ENCODE measurements at regions not wholly inside any gene's neighbourhood (a gene's known extent, or its start where the extent isn't known, plus 50 kb on each side); places are given as distances from the start of the nearest gene placed in this dataset.
A peak's percentile ranks its signal among the peaks of the same experiment; 100 is the strongest.

DNA sequence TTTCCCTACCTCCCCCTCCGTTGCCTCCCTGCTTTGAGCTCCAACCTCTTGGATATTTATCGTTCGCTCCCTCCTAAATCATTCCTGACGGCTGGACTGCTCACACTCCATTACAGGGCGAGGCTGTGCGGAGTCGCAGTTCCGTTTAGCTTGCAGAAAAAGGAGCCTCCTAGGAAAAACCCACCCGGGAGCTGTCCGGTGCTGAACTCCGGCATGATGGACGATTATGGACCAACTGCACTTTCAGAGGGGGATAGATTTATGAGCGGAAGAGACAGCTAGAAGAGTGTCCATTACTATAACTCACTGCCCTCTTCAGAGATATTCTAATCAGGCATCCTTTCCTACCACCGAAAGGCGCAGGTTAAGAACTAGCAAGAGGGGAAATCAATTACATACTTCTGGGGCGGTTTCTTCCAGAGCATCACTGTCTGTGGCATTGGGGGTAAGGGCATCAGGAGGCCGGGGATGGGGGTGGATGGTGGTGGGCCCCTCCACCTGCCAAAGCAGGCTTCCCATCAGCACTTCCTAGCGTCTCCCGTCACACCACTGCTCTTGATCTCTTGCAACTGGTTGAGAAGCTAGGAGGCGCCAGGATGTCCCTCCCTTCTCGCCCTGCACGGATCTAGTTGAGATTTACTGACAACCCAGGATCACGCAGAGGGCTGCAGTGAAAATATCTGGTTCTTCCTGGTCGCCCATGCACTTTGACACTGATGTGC lies 251.2 kb downstream of the ENGASE start:
- no peak overlapping the region for H3K4me3 Mint-ChIP-seq
- peak; percentile 65 for ATAC-seq
- ChIA-PET CTCF (interaction anchor here (0.6 to 2.8 kb wide), 10 partner anchors 12 to 238 kb away, joined by 3 to 11 read pairs (median 3); no protein-coding TSS in a partner anchor), POLR2A (no interaction called here)
- H3K9me3 Mint-ChIP-seq, result no peaks in the 10 kb centered on the region
- no peaks in the 10 kb centered on the region; the same call in 1 of the 2 replicates for H3K27me3 Mint-ChIP-seq (ENCODE audit: low read depth)
- H3K36me3 Mint-ChIP-seq, result no peaks in the 10 kb centered on the region
- DNase-seq (ENCODE audit: low spot score), result peak; percentile 67
- no peak overlapping the region for H3K27ac Mint-ChIP-seq
- TF ChIP-seq, protein P1, sequence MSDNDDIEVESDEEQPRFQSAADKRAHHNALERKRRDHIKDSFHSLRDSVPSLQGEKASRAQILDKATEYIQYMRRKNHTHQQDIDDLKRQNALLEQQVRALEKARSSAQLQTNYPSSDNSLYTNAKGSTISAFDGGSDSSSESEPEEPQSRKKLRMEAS (CRISPR knock-in tag; IDR thresholded peaks at IDR 0.05), result no peak
- TF ChIP-seq NR1H2 (CRISPR knock-in tag; IDR thresholded peaks at IDR 0.05), result no peak
- TF ChIP-seq TP53 (CRISPR knock-in tag; IDR thresholded peaks at IDR 0.05), result 0 out of 2 replicates have a peak, but pooled peaks have one; percentile 55
- peak; percentile 47; the same call in 1 of the 2 replicates for TF ChIP-seq USF1 (CRISPR knock-in tag; IDR thresholded peaks at IDR 0.05)
- no peak for TF ChIP-seq SMAD3 (CRISPR knock-in tag; IDR thresholded peaks at IDR 0.05; ENCODE audit: borderline replicate concordance)
- H3K4me1 Mint-ChIP-seq, result no peaks in the 10 kb centered on the region

DNA sequence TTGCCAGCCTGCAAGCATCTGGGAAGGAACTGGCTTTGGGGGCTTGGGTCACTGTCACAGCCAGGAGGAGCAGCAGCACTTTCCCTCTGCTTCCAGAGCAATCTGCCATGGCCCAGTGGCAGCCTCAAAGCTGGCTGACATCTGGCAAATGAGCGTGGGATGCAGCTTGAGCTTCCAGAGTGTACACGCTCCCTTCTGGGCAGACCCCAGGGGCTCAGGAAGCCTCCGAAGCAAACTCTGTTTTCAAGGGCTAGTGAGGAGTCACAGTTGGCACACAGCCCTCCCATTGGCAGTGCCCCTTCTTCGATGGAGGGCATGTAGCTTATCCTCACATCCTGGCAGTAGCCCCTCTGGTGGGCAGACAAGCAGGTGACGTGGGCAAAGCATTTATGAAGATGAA lies 249.6 kb downstream of the ENGASE start:
- no peaks in the 10 kb centered on the region for H3K36me3 Mint-ChIP-seq
- ChIA-PET CTCF (interaction anchor here (1.1 to 1.9 kb wide), 3 partner anchors 64 to 137 kb away, joined by 3 to 6 read pairs (median 4); no protein-coding TSS in a partner anchor), POLR2A (no interaction called here)
- TF ChIP-seq ZNF121 (CRISPR knock-in tag; IDR thresholded peaks at IDR 0.05), result no peak
- DNase-seq (ENCODE audit: low spot score) (no peak), ATAC-seq (no peak)
- H3K4me3 Mint-ChIP-seq, result no peak overlapping the region
- no peaks in the 10 kb centered on the region for H3K4me1 Mint-ChIP-seq
- H3K27me3 Mint-ChIP-seq (ENCODE audit: low read depth), result no peaks in the 10 kb centered on the region; the same call in none of the 2 replicates
- no peaks in the 10 kb centered on the region for H3K9me3 Mint-ChIP-seq
- H3K27ac Mint-ChIP-seq, result no peak overlapping the region

DNA sequence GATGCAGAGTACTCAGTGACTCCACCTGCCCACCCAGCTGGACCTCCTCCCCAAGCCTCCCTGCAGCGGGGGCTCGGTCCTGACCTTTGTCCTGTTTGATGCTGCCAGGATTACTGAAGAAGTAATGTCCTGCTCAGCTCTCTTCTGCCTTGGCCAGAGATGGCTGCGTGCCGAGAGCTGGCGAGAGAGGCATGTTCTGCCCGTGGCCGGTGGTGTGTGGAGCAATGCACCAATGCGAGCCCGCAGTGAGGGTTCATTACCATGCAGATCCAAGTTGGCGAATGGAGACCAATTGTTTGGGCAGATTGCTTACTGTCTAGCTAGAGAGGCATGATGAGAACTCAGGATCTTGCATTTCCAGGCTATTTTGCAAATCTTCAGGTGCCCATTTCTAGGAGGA lies 248.9 kb downstream of the ENGASE start:
- ChIA-PET POLR2A (no interaction called here), CTCF (interaction anchor here (0.7 to 1.9 kb wide), 4 partner anchors 65 to 136 kb away, joined by 3 to 6 read pairs (median 4); no protein-coding TSS in a partner anchor)
- ATAC-seq (no peak), DNase-seq (ENCODE audit: low spot score) (no peak)
- H3K9me3 Mint-ChIP-seq, result no peaks in the 10 kb centered on the region
- no peak overlapping the region for H3K27ac Mint-ChIP-seq
- no peak overlapping the region for H3K4me3 Mint-ChIP-seq
- no peaks in the 10 kb centered on the region; the same call in none of the 2 replicates for H3K27me3 Mint-ChIP-seq (ENCODE audit: low read depth)
- TF ChIP-seq TCF7 (CRISPR knock-in tag; IDR thresholded peaks at IDR 0.05; ENCODE audit: low read depth) (no peak), SOX15 (CRISPR knock-in tag; IDR thresholded peaks at IDR 0.05) (no peak), ZNF232 (CRISPR knock-in tag; IDR thresholded peaks at IDR 0.05) (no peak)
- H3K36me3 Mint-ChIP-seq, result no peaks in the 10 kb centered on the region
- no peaks in the 10 kb centered on the region for H3K4me1 Mint-ChIP-seq

- TF ChIP-seq, protein P2, sequence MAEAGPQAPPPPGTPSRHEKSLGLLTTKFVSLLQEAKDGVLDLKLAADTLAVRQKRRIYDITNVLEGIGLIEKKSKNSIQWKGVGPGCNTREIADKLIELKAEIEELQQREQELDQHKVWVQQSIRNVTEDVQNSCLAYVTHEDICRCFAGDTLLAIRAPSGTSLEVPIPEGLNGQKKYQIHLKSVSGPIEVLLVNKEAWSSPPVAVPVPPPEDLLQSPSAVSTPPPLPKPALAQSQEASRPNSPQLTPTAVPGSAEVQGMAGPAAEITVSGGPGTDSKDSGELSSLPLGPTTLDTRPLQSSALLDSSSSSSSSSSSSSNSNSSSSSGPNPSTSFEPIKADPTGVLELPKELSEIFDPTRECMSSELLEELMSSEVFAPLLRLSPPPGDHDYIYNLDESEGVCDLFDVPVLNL (CRISPR knock-in tag; IDR thresholded peaks at IDR 0.05; ENCODE audit: borderline replicate concordance, low read depth), result no peak
- TF ChIP-seq GABPB1 (CRISPR knock-in tag; IDR thresholded peaks at IDR 0.05) (no peak), STAT6 (CRISPR knock-in tag; conservative IDR thresholded peaks at IDR 0.05; ENCODE audit: low read depth) (no peak), ATF1 (CRISPR knock-in tag; IDR thresholded peaks at IDR 0.05) (no peak), CBFB (CRISPR knock-in tag; IDR thresholded peaks at IDR 0.05; ENCODE audit: low read depth) (no peak), FOXK1 (CRISPR knock-in tag; IDR thresholded peaks at IDR 0.05) (no peak), GRHL2 (CRISPR knock-in tag; IDR thresholded peaks at IDR 0.05; ENCODE audit: insufficient replicate concordance, severe bottlenecking) (no peak)
- TF ChIP-seq, protein P3, sequence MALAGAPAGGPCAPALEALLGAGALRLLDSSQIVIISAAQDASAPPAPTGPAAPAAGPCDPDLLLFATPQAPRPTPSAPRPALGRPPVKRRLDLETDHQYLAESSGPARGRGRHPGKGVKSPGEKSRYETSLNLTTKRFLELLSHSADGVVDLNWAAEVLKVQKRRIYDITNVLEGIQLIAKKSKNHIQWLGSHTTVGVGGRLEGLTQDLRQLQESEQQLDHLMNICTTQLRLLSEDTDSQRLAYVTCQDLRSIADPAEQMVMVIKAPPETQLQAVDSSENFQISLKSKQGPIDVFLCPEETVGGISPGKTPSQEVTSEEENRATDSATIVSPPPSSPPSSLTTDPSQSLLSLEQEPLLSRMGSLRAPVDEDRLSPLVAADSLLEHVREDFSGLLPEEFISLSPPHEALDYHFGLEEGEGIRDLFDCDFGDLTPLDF (CRISPR knock-in tag; IDR thresholded peaks at IDR 0.05), result no peak
- TF ChIP-seq, protein P4, sequence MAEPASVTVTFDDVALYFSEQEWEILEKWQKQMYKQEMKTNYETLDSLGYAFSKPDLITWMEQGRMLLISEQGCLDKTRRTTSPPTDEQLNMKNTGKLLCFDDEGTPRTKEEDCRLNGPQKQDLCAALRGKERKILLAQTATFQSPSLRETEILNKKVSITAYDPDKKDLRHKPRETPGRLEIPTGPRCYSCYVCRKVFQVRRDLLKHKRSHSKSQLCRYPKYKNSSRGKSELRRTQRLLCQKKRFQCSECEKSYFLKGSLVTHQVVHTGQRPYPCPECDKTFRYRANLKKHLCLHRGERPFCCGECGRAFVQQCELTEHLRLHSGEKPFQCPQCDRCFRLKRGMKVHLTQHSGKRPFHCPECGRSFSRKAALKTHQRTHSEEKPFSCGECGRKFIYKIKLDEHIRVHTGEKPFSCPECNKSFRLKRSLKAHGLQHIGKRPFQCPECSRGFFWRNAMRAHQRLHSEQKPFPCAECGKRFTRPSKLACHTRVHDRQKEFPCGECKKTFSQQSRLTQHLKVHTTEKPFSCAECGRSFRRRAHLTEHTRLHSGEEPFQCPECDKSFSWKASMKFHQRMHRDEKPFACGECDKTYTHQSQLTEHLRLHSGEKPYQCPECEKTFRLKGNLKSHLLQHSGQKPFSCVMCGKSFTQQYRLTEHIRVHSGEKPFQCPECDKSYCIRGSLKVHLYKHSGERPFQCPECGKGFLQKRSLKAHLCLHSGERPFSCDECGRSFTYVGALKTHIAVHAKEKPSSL (CRISPR knock-in tag; conservative IDR thresholded peaks at IDR 0.05), result no peak
- Mint-ChIP-seq H3K27me3 (ENCODE audit: low read depth) (no peaks in the 10 kb centered on the region; the same call in none of the 2 replicates), H3K36me3 (no peaks in the 10 kb centered on the region), H3K9me3 (no peaks in the 10 kb centered on the region), H3K27ac (no peak overlapping the region), H3K4me1 (no peaks in the 10 kb centered on the region), H3K4me3 (no peak overlapping the region)
- DNase-seq (ENCODE audit: low spot score) (no peak), ATAC-seq (no peak)
- ChIA-PET POLR2A (no interaction called here), CTCF (interaction anchor here (0.7 to 1.9 kb wide), 5 partner anchors 66 to 235 kb away, joined by 3 to 6 read pairs (median 4); no protein-coding TSS in a partner anchor)
Observed at GRCh38 chr17:79322211-79323123, 247.8 kb downstream of the ENGASE start.

Measured in WTC11 (cell line).